NOMO-1 treated with dmso at 0.1 percent for 144 hours (cell line): ENCODE measurements at regions not wholly inside any gene's neighbourhood (a gene's known extent, or its start where the extent isn't known, plus 50 kb on each side); places are given as distances from the start of the nearest gene placed in this dataset.
"Not testable (repeated sequence)": the region's sequence is repeated elsewhere in the genome, so short reads cannot be mapped to it uniquely, and the experiment has no call there.

Source experiments
- DNase-seq: peaks from one replicate; lab custom pipeline; 2025; ENCODE audit not compliant: unreplicated experiment; lab: John Stamatoyannopoulos, UW

GRCh38 chr4:22573198-22573597 is 57.3 kb upstream of the ADGRA3 start:
- DNase-seq: no peak

- no peak for DNase-seq
These were observed 57.8 kb upstream of the ADGRA3 start for GRCh38 chr4:22573641-22574040.

GRCh38 chr4:22574424-22574823 is 58.6 kb upstream of the ADGRA3 start:
- DNase-seq: no peak

DNA sequence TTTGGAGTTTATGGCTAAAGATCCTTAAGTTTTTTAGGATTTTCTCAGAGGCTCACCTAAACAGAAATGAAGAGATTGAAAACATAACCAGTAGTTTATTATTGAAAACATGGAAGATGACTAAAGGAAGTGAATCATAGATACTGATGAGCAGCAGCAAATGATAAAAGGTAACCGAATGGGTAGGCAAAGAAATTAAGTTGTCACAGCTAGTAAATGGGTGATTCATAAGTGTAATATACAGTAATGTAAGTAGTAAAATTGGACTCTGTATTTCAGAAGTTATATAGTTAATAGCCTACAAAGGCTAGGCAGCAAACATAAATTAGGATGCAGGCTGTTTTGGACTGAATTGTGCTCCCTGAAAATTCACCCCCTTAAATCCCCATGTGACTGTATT is 59.0 kb upstream of the ADGRA3 start:
- no peak for DNase-seq

DNA sequence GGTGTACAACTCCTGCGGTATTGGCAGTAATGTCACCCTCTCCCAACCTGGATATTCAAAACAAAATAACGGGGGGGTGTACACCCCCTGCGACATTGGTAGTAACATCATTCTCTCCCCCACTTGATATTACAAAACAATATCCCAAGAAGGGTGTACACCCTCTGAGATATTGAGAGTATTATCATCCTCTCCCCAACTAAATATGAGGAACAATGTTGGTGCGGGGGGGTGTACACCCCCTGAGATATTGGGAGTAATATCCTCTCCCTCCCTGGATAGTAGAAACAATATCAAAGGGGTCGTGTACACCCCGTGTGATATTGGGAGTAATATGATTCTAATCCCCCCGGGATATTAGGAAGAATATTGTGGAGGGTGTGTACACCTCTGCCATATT is 71.4 kb upstream of the ADGRA3 start:
- DNase-seq: no peak

DNA sequence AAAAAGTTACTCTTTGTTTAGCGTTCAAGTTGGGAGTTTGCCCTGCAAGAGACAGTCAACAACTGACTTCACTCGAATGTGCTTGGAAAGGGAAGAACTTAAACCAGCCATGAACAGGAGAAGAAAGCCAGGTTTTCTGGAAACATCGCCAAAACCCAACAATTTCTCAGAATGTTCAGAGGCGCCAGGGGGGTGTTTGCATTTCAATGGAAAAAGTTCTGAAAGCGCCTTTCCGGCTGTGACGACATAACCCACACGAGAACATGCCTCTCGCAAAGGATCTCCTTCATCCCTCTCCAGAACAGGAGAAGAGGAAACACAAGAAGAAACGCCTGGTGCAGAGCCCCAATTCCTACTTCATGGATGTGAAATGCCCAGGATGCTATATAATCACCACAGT is 78.1 kb upstream of the ADGRA3 start:
- DNase-seq: no peak

- no peak for DNase-seq
These were observed 79.8 kb upstream of the ADGRA3 start for GRCh38 chr4:22595684-22596083.

DNA sequence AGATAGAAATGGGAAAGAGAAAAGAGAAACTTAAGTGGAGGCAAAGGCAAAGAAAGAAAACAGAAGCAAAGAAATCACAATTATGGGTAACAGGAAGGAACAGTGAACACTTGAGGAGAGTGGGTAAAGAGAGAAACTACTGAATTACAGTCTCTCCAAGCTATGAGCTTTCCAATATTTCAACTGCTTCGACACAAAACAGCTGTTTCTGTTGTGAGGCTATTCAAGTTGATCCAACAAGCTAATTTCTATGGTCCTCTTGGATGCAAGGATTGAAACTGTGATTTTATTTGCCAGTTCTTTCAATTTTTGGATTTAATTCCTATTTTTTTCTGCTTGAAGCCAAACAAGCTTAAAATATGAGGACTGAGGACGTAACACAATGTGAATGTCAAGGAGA is 80.5 kb upstream of the ADGRA3 start:
- no peak for DNase-seq

GRCh38 chr4:22597471-22597870 is 81.6 kb upstream of the ADGRA3 start:
- DNase-seq: no peak

DNA sequence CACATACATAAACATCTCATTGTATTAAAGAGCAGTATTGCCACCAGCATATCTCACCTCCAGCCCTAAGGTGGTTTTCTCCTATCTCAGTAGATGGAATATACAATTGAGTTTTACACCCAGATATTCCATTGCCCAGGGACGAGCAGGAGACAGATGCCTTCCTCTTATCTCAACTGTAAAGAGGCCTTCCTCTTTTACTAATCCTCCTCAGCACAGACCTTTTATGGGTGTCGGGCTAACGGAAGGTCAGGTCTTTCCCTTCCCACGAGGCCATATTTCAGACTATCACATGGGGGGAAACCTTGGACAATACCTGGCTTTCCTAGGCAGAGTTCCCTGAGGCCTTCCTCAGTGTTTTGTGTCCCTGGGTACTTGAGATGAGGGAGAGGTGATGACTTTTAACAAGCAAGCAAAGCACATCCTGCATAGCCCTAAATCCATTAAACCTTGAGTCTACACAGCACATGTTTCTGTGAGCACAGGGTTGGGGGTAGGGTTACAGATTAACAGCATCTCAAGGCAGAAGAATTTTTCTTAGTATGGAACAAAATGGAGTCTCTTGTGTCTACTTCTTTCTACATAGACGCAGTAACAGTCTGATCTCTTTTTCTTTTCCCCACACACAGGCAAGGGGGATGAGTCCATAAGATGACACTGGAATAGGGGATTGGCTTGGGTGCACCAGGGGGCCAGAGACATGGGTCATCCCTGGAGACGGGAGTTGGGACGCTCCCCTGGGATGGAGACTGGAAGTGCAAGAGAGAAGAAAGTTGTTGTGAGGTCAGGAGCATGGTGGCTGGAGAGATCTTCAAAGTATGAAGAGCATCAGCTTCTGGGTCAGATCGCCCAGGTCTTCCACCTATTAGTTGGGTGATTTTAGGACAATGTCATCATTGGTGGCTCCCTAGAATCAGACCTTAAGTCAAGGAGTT is 82.5 kb upstream of the ADGRA3 start:
- not testable (repeated sequence) for DNase-seq

DNA sequence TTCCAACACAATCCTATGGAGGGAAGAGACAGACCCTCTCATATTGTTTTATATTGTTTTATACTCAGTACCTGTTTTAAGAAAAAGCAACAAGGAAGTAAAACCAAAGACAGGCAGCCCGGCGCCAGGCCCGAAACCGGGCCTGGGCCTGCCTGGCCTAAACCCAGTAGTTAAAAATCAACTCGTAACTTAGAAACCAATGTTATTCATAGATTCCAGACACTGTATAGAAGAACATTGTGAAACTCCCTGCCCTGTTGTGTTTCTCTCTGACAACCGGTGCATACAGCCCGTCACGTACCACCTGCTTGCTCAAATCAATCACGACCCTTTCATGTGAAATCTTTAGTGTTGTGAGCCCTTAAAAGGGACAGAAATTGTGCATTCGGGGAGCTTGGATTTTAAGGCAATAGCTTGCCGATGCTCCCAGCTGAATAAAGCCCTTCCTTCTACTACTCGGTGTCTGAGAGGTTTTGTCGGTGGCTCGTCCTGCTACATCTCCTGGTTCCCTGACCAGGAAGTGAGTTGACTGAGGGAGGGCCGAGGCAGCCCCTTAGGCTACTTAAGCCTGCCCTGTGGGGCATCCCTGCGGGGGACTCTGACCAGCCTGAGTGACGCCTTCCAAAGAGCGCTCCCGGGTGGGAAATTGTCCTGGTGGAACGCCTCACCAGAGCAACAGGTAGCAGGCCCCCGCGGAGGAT is 83.5 kb upstream of the ADGRA3 start:
- DNase-seq: not testable (repeated sequence)

DNA sequence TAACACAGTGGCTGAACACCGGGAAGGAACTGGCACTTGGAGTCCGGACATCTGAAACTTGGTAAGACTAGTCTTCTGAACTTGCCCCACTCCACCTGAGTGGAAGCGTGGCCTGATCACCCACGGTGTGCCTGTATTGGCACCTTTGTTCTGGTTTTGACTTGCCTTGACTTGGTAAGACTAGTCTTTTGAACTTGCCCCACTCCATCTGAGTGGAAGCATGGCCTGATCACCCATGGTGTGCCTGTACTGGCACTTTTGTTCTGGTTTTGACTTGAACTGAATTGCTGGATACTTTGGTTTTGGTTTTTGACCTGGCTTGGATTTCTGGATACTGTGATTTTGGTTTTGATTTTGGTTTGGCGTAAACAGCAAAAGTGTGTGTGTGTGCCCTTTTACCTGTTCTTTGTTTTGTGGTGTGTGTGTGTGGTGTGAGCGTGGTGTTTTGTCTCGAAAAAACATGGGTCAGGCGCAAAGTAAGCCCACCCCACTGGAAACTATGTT is 84.1 kb upstream of the ADGRA3 start:
- not testable (repeated sequence) for DNase-seq

GRCh38 chr4:22601638-22602037 is 85.8 kb upstream of the ADGRA3 start:
- not testable (repeated sequence) for DNase-seq

- DNase-seq: peak; percentile 36
These were observed 85.4 kb upstream of the GBA3 start for GRCh38 chr4:22607382-22607781.

DNA sequence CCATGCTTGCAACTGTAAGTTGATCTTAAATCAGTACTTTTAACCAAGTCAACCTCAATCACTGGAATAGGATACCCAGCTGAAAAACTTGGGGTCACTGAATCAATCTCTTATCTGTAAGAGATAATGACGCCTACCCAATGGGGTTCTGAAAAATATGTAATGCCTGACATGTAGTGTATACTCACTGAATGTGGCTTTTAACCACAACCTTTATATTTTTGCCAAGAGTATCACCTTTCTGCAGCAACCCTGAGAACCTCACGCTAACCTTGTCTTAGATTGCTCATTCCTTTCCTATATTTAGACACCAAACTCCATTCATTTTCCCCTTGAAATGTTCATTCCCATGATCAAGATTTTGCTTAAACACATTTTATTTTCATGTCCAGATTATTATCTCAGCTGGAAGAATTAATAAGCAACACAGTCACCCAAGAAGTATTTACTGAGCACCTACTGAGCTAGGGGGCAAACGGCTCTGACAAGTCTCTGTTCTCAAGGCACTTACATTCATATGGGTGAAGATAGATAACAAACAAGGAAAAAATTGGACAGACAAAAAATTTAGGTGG is 82.7 kb upstream of the GBA3 start:
- not testable (repeated sequence) for DNase-seq

GRCh38 chr4:22614114-22614513 is 78.6 kb upstream of the GBA3 start:
- no peak for DNase-seq

DNA sequence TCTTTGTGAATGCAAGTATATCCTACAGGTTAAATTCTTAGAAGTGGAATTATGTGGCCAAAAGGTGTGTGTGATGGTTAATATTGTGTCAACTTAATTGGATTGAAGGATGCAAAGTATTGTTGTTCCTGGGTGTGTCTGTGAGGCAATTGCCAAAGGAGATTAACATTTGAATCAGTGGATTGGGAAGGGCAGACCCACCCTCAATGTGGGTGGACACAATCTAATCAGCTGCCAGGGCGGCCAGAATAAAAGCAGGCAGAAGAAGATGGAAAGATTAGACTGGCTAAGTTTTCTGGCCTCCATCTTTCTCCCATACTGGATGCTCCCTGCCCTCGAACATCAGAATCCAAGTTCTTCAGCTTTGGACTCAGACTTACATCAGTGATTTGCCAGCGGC is 76.2 kb upstream of the GBA3 start:
- DNase-seq: no peak

- DNase-seq: not testable (repeated sequence)
These were observed 72.6 kb upstream of the GBA3 start for GRCh38 chr4:22620144-22620543.

GRCh38 chr4:22621970-22622369 is 70.8 kb upstream of the GBA3 start:
- DNase-seq: not testable (repeated sequence)

DNA sequence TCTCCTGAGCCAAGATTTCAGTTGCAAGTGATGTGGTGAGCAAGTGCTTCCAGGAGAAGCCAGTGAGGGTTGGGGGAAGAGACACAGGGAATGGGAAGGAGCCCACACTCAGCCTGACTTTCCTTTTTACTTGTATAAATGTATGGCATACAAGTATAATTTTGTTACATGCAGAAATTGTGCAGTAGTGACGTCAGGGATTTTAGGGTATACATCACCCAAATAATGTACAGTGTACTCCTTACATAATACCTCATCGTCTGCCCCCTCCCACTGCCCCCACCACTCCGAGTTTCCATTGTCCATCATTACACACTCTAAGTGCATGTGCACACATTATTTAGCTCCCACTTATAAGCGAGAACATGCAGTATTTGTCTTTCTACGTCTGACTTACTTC is 68.7 kb upstream of the GBA3 start:
- not testable (repeated sequence) for DNase-seq

GRCh38 chr4:22625311-22625710 is 67.4 kb upstream of the GBA3 start:
- no peak for DNase-seq

GRCh38 chr4:22627851-22628250 is 64.9 kb upstream of the GBA3 start:
- DNase-seq: not testable (repeated sequence)
